ENCODE measurements at regions not wholly inside any gene's neighbourhood (a gene's known extent, or its start where the extent isn't known, plus 50 kb on each side); places are given as distances from the start of the nearest gene placed in this dataset.

DNA sequence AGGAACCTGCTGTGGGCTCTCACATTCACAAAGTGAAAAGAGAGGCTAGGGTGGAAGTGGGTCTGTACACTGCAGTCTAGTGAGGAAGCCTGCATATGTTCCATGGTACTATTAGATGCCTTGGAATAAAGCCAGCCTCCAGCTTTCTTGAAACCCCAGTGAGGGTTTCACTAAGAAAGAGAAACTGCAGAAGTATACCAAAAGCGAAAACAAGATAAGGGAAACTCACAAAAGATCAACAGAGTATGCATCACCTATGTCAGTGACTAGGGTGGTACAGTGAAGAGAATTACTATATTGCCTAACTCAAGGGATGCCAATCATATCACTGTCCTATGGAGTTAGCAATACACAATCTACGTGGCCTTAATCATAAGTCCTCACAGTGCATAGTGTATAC, 212.5 kb upstream of the GADL1 start:
- Histone ChIP-seq H2BK20ac (ENCODE audit: low read depth, low read length) (no peak overlapping the region), H3K27ac (ENCODE audit: insufficient read depth, low read length) (no peak overlapping the region), H4K91ac (ENCODE audit: insufficient read depth, low read depth, low read length) (no peak overlapping the region), H3K27me3 (ENCODE audit: control insufficient read depth, insufficient read depth, low read length) (no peaks in the 10 kb centered on the region; the same call in 1 of the 2 replicates), H3K18ac (ENCODE audit: low read depth, low read length) (no peak overlapping the region), H3K9me1 (ENCODE audit: insufficient read depth, low read length) (no peaks in the 10 kb centered on the region), H2AK9ac (replicated peaks; ENCODE audit: low read depth, low read length, poor library complexity) (no peak overlapping the region), H2AK5ac (ENCODE audit: low read depth, low read length) (no peak overlapping the region), H3K79me1 (ENCODE audit: low read depth in 1 of 2, low read length in 2 of 2) (no peaks in the 10 kb centered on the region), H4K8ac (ENCODE audit: low read depth in 2 of 2, low read length in 2 of 2) (no peak overlapping the region), H2AFZ (replicated peaks; ENCODE audit: low read length, poor library complexity) (no peak overlapping the region), H4K20me1 (ENCODE audit: insufficient read depth, low read length) (no peaks in the 10 kb centered on the region), H3K9ac (ENCODE audit: low read depth, low read length) (no peak overlapping the region), H3K9me3 (ENCODE audit: control insufficient read depth, insufficient read depth, low read length) (no peaks in the 10 kb centered on the region), H3K4me1 (ENCODE audit: control insufficient read depth, insufficient read depth, low read length) (peaks cover 3% of the 10 kb centered on the region; the same call in 1 of the 2 replicates), H3K36me3 (ENCODE audit: control insufficient read depth, insufficient read depth, low read length) (no peaks in the 10 kb centered on the region), H4K5ac (ENCODE audit: low read depth, low read length) (no peak overlapping the region), H2BK15ac (ENCODE audit: low read depth, low read length) (no peak overlapping the region), H2BK120ac (ENCODE audit: low read depth, low read length) (no peak overlapping the region), H2BK5ac (ENCODE audit: low read depth, low read length, poor library complexity, severe bottlenecking) (no peak overlapping the region), H3K4me2 (ENCODE audit: low read depth, low read length) (no peak overlapping the region), H3K4ac (ENCODE audit: low read depth, low read length) (no peak overlapping the region), H3K4me3 (ENCODE audit: insufficient read depth, low read depth, low read length) (no peak overlapping the region), H3K56ac (ENCODE audit: extremely low read depth, insufficient read depth, low read length) (no peak overlapping the region), H3K23ac (ENCODE audit: low read depth, low read length) (no peak overlapping the region), H3K14ac (replicated peaks; ENCODE audit: low read depth, low read length) (no peak overlapping the region)
- in situ Hi-C loops (cut with MboI; ENCODE audit: low sequenced_read_pairs) = no loop called here
- BruUV-seq (replicated peaks) = no TSS peak
- intact Hi-C loops (cut with micrococcal nuclease) = loop anchor here (10.0 kb wide), 2 partner anchors 58 to 428 kb away; partner anchors contain the start of gene STT3B
- ATAC-seq (ENCODE audit: low read depth) (no peak), DNase-seq (no peak)
- dilution Hi-C loops (cut with HindIII; ENCODE audit: low sequenced_read_pairs, unreplicated experiment) = no loop called here
- POLR2A ChIA-PET (ENCODE audit: unreplicated experiment) = no interaction called here
- TF ChIP-seq MAFK (IDR thresholded peaks at IDR 0.05; ENCODE audit: low read depth, low read length) = no peak
- no peak for TF ChIP-seq RAD21 (IDR thresholded peaks at IDR 0.05; ENCODE audit: low read length)
- no peak for TF ChIP-seq MAZ (IDR thresholded peaks at IDR 0.05; ENCODE audit: borderline replicate concordance, low read depth, low read length)
- TF ChIP-seq CHD1 (IDR thresholded peaks at IDR 0.05; ENCODE audit: low read depth, low read length) = no peak
- TF ChIP-seq RCOR1 (IDR thresholded peaks at IDR 0.05; ENCODE audit: insufficient replicate concordance, low read length) = no peak
- no peak for TF ChIP-seq SMC3 (IDR thresholded peaks at IDR 0.05; ENCODE audit: low read depth, low read length)
- TF ChIP-seq, protein P1, sequence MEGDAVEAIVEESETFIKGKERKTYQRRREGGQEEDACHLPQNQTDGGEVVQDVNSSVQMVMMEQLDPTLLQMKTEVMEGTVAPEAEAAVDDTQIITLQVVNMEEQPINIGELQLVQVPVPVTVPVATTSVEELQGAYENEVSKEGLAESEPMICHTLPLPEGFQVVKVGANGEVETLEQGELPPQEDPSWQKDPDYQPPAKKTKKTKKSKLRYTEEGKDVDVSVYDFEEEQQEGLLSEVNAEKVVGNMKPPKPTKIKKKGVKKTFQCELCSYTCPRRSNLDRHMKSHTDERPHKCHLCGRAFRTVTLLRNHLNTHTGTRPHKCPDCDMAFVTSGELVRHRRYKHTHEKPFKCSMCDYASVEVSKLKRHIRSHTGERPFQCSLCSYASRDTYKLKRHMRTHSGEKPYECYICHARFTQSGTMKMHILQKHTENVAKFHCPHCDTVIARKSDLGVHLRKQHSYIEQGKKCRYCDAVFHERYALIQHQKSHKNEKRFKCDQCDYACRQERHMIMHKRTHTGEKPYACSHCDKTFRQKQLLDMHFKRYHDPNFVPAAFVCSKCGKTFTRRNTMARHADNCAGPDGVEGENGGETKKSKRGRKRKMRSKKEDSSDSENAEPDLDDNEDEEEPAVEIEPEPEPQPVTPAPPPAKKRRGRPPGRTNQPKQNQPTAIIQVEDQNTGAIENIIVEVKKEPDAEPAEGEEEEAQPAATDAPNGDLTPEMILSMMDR (conservative IDR thresholded peaks at IDR 0.05; ENCODE audit: low read depth, low read length) = no peak
- TF ChIP-seq NFE2L2 (IDR thresholded peaks at IDR 0.05; ENCODE audit: low read depth, low read length) = no peak
- no peak for TF ChIP-seq BHLHE40 (IDR thresholded peaks at IDR 0.05; ENCODE audit: low read depth, low read length)
- no peak for TF ChIP-seq MXI1 (IDR thresholded peaks at IDR 0.05; ENCODE audit: borderline replicate concordance, low read depth, low read length)
- no peak for TF ChIP-seq POLR2A (IDR thresholded peaks at IDR 0.05; ENCODE audit: low read depth, low read length)
- TF ChIP-seq, protein P2, sequence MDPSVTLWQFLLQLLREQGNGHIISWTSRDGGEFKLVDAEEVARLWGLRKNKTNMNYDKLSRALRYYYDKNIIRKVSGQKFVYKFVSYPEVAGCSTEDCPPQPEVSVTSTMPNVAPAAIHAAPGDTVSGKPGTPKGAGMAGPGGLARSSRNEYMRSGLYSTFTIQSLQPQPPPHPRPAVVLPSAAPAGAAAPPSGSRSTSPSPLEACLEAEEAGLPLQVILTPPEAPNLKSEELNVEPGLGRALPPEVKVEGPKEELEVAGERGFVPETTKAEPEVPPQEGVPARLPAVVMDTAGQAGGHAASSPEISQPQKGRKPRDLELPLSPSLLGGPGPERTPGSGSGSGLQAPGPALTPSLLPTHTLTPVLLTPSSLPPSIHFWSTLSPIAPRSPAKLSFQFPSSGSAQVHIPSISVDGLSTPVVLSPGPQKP (IDR thresholded peaks at IDR 0.05; ENCODE audit: borderline replicate concordance, low read depth, low read length) = no peak
- TF ChIP-seq RFX5 (IDR thresholded peaks at IDR 0.05; ENCODE audit: low read depth, low read length) = no peak
- TF ChIP-seq FOS (IDR thresholded peaks at IDR 0.05; ENCODE audit: low read depth, low read length) = no peak
- TF ChIP-seq, protein P3, sequence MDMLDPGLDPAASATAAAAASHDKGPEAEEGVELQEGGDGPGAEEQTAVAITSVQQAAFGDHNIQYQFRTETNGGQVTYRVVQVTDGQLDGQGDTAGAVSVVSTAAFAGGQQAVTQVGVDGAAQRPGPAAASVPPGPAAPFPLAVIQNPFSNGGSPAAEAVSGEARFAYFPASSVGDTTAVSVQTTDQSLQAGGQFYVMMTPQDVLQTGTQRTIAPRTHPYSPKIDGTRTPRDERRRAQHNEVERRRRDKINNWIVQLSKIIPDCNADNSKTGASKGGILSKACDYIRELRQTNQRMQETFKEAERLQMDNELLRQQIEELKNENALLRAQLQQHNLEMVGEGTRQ (IDR thresholded peaks at IDR 0.05; ENCODE audit: low read depth, low read length) = no peak
- TF ChIP-seq CEBPB (IDR thresholded peaks at IDR 0.05; ENCODE audit: low read depth, low read length) = no peak
- CTCF ChIA-PET = no interaction called here
- WGBS, 2 experiments (ENCODE audit: extremely low coverage in 2 of 2, insufficient read length in 1 of 2) = no CpG with 5 or more reads among the region's 2 CpGs

All from IMR-90 (cell line).